ENCODE measurements at regions not wholly inside any gene's neighbourhood (a gene's known extent, or its start where the extent isn't known, plus 50 kb on each side); places are given as distances from the start of the nearest gene placed in this dataset.

DNA sequence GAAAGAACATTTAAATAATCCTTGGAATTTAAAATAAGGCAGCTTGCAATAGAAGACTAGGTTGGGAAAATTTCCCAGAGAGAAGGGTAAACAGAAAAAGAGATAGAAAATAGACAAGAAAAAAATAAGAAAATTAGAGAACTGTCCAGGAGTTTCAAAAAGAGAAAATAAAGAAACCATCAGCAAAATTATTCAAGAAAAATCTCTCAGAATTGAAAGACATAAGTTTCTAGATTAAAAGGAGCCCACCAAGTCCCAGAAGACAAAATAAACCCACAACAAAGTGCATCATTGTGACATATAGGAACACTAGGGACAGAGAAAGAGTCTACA, 88.6 kb upstream of the CDYL start:
- TF ChIP-seq, protein P1, sequence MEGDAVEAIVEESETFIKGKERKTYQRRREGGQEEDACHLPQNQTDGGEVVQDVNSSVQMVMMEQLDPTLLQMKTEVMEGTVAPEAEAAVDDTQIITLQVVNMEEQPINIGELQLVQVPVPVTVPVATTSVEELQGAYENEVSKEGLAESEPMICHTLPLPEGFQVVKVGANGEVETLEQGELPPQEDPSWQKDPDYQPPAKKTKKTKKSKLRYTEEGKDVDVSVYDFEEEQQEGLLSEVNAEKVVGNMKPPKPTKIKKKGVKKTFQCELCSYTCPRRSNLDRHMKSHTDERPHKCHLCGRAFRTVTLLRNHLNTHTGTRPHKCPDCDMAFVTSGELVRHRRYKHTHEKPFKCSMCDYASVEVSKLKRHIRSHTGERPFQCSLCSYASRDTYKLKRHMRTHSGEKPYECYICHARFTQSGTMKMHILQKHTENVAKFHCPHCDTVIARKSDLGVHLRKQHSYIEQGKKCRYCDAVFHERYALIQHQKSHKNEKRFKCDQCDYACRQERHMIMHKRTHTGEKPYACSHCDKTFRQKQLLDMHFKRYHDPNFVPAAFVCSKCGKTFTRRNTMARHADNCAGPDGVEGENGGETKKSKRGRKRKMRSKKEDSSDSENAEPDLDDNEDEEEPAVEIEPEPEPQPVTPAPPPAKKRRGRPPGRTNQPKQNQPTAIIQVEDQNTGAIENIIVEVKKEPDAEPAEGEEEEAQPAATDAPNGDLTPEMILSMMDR (IDR thresholded peaks at IDR 0.05): no peak
- TF ChIP-seq EP300 (IDR thresholded peaks at IDR 0.05): no peak
- TF ChIP-seq POLR2A (IDR thresholded peaks at IDR 0.05; ENCODE audit: low read depth): no peak
